GM21717 (cell line): ENCODE measurements at regions not wholly inside any gene's neighbourhood (a gene's known extent, or its start where the extent isn't known, plus 50 kb on each side); places are given as distances from the start of the nearest gene placed in this dataset.
"Not testable (repeated sequence)": the region's sequence is repeated elsewhere in the genome, so short reads cannot be mapped to it uniquely, and the experiment has no call there.

Experiments
- ATAC-seq: cut with Tn5 transposase; IDR thresholded peaks from one replicate; pipeline ENCODE4 v1.9.1; 2021; ENCODE audit warnings: mild to moderate bottlenecking, moderate library complexity; ENCODE audit not compliant: unreplicated experiment

- ATAC-seq = no peak
Measured at GRCh38 chr9:75718677-75719076, 171.8 kb upstream of the PCSK5 start.

GRCh38 chr9:75728391-75728790 lies 162.1 kb upstream of the PCSK5 start:
- no peak for ATAC-seq

GRCh38 chr9:75734802-75735201 lies 155.7 kb upstream of the PCSK5 start:
- ATAC-seq = no peak

- ATAC-seq = no peak
Measured at GRCh38 chr9:75739884-75740611, 150.4 kb upstream of the PCSK5 start.

- ATAC-seq = no peak
Measured at GRCh38 chr9:75743855-75744254, 146.6 kb upstream of the PCSK5 start.

DNA sequence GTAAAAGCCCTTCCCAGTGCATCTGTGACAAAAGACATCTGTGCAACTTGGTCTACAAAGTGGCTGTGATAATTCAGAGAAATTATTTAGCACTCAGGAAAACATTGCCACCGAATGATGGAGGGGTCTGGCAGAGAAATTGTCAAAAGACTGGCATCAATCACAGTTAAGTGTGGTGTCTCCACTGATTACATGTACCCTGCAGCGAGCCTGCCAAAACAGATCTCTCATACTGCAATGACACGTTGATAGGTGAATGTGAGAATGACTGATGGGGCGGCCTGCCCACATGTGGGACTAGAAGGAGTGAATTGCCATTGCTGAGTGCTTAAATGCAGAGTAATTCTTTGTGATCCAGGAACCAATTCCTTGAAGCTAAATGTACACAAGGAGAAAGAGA lies 136.4 kb upstream of the PCSK5 start:
- ATAC-seq = no peak

DNA sequence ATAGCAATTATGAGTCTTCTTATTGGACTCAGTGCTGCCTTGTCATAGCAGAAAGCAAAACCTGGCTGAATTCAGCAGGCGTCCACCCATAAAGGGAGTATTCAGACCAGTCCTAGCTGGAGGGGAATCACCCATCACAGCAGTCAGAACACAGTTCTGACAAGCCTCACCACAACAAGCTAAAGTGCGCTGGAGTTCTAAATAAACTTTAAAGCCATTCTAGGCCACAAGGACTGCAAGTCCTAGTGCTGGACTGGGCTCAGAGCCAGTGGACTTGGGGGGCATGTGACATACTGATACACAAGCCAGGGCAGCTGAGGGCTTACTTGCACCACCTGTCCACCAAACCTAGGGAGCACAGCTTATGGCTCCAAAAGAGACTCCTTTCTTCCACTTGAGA lies 115.3 kb upstream of the PCSK5 start:
- ATAC-seq = no peak

GRCh38 chr9:75775966-75776691 lies 114.3 kb upstream of the PCSK5 start:
- ATAC-seq = no peak

GRCh38 chr9:75780185-75780584 lies 110.3 kb upstream of the PCSK5 start:
- no peak for ATAC-seq

GRCh38 chr9:75788006-75788634 lies 102.4 kb upstream of the PCSK5 start:
- no peak for ATAC-seq

GRCh38 chr9:75797085-75797580 lies 93.3 kb upstream of the PCSK5 start:
- no peak for ATAC-seq

DNA sequence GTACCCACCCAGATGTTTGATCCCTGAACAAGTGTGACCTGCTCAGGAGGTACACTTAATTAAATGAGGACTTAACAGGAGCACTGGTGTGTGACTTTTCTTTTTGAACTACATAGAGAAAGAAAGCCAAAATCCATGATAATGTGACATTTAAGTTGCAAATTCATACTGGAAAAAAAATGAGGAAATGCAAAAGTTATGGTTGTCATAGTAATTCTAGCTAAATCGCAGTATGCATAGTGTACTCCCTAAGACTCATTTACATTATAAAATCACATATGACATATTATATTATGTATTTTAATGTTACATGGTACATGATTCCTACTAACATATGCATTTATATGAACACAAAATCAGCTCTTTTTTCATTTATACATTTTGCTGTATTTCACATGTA lies 92.0 kb upstream of the PCSK5 start:
- no peak for ATAC-seq

DNA sequence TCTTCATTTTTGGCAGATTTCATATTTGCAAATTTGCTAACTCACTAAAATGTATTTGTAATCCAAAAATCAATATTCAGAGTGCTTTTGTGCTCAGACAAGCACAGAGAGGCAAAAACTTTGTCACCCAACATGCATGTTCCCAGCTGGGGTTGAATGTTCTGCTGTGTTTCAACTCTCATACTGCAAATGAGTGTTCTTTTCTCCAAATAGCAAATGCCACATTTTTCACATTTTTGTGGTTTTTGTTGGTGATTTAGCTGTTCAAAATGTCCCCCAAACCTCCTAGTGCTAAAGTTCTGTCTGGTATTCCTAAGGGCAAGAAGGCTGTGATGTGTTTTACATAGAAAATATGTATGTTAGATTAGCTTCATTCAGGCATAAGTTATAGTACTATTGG lies 87.3 kb upstream of the PCSK5 start:
- no peak for ATAC-seq

GRCh38 chr9:75810063-75810462 lies 80.4 kb upstream of the PCSK5 start:
- no peak for ATAC-seq

GRCh38 chr9:75811692-75812091 lies 78.8 kb upstream of the PCSK5 start:
- ATAC-seq = no peak

GRCh38 chr9:75812141-75812540 lies 78.3 kb upstream of the PCSK5 start:
- ATAC-seq = no peak

DNA sequence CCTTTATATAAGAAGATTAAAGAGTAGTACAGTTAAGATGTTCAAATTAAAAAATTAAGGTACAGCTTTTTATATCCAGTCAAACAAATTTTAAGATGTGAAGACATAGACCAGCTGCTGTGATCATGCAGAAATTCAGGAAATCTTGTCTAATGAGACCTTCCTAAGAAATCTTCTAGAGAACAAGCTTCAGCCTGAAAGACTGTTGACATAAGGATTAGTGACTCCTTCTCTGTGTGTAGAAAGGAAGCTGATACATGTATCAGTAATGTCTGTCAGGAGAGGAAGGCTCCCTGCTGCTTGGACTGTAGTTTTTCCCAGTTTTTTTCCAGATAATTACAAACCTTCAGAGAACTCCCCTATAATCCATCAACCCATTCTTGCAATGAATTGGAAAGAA lies 75.8 kb upstream of the PCSK5 start:
- ATAC-seq = no peak

DNA sequence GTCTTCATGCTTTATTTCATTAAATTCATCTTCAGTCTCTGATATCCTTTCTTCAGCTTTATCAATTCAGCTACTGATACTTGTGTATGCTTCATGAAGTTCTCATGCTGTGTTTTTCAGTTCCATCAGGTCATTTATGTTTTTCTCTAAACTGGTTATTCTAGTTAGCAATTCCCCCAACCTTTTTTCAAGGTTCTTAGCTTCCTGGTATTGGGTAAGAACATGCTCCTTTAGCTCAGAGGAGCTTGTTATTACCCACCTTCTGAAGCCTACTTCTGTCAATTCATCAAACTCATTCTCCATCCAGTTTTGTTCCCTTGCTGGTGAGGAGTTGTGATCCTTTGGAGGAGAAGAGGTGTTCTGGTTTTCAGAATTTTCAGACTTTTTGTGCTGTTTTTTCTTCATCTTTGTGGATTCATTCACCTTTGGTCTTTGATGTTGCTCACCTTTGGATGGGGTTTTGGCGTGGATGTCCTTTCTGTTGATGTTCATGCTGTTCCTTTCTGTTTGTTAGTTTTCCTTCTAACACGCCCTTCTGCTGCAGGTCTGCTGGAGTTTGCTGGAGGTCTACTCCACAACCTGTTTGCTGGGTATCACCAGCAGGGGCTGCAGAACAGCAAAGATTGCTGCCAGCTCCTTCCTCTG lies 69.9 kb upstream of the PCSK5 start:
- not testable (repeated sequence) for ATAC-seq

DNA sequence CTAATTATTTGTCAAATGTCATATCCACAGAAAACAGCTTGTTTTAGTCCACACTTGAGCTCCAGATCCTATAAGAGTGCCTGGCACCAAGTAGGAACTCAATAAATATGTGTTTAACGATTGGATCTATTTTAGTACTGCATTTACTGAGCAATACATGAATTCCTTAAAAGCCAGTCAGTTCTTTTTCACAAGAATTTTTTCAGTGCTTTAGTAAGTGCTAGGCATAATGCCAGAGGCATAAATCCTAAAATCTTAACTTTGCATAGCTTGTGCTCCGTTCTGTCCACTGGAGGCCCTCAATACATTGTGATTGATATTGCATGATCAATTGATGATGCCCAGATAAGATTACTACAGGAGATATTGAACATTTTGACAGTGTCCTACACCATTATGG lies 67.3 kb upstream of the PCSK5 start:
- no peak for ATAC-seq

GRCh38 chr9:75824816-75825568 lies 65.5 kb upstream of the PCSK5 start:
- no peak for ATAC-seq

- no peak for ATAC-seq
Measured at GRCh38 chr9:75826314-75826713, 64.2 kb upstream of the PCSK5 start.
